NCI-H2107 treated with DMSO at 0.1 percent for 48 hours (cell line): ENCODE measurements at regions not wholly inside any gene's neighbourhood (a gene's known extent, or its start where the extent isn't known, plus 50 kb on each side); places are given as distances from the start of the nearest gene placed in this dataset.
"Not testable (repeated sequence)": the region's sequence is repeated elsewhere in the genome, so short reads cannot be mapped to it uniquely, and the experiment has no call there.

ENCODE experiments used
- DNase-seq: peaks from one replicate; lab custom pipeline; 2025; ENCODE audit not compliant: unreplicated experiment; lab: John Stamatoyannopoulos, UW

DNA sequence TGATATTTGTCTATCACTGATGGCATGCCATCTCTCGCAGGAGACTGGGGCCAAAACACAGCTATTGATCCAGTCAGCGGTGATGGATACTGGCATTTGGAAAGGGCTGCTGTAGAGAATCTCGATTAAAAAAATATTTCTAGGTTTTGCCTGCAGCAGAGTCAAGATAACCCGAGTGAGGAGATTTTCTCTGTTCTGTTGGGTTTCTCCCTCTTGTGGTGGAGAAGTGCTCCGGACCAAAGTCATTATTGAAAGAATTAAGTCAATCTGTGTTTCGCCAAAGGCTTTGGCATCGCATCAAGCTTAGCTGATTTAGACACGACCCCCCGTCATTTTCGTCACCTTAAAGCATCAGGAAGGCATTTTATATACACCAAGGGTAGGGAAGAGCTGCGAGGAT, 97.1 kb upstream of the IRX2 start:
- DNase-seq: no peak

DNA sequence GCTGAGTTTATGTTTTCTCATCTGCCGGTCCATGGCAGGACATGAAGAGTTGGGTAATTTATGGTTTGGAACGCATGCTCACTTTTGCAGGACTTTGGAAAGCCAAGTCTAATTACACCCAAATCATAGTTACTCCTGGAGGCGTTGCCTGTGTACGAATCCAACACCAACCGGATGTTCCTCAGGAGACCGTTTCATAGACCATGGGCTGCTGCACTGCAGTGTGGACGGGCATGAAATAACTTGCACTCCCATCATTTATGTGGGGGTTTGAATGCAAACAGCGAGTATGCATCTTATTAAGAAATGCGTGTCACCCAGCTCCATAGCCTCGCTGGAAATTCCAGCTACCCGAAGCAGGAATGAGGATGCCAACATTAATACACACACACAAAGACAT, 96.1 kb upstream of the IRX2 start:
- DNase-seq: no peak

DNA sequence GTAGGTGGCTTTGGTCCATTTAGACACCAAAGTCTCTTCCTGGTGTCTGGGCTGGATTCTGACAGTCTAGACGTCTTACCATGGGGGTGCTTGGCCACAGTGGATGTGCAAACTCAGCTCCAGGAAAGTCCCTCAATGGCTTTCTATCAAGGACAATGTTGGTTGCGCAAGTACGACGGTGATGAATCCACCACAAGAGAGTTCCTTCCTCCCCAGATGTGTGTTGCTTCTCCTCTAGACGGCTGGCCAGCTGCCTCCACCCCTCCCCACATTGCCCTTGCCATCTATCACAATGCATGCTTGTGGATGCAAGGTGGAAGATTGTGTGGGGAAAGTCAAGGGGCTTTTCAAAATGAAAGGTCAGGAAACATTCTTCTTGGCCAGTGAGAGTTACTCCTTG, 89.7 kb upstream of the IRX2 start:
- DNase-seq: no peak

DNA sequence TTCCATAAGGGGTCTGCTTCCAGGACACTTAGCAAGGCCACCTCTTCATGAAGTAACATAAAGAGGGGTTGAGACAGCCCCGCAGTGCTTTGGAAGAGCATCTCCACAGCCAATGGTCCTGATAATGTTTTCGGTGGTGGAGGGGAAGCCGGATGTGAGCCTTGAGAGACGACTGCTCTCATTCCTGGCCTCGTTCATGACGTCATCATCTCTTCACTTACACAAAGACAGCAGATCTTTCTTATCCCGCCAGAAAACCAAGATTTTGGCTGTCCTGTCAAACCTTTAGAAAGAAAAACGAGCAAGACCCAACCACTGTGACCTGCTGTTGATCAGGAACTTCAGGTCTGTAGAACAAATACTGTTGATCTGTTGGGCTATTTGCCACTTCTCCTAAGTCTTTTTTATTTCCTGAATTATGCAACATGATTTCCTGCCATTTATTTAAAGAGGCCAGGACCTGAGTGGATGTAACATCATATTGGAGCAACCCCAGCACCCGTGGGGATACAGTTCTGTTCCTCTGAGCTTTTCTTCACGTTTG, 89.0 kb upstream of the IRX2 start:
- no peak for DNase-seq

DNA sequence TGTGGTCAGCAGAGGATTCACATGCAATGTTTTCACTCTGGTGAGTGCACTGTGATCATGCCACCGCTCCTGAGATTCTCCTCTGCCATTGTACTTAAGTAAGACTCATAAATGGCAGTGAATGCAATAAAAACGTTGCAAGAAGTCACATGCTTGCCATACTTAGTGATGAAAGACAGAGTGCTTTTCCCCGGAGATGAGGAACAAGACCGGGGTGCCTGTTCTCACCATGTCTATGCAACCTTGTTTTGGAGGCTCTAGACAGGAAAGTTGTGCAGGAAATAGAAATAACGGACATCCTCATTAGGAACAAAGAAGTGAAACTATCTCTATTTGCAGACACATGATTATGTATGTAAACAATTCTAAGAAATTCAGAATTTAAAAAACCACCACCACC, 84.7 kb upstream of the IRX2 start:
- DNase-seq: no peak

DNA sequence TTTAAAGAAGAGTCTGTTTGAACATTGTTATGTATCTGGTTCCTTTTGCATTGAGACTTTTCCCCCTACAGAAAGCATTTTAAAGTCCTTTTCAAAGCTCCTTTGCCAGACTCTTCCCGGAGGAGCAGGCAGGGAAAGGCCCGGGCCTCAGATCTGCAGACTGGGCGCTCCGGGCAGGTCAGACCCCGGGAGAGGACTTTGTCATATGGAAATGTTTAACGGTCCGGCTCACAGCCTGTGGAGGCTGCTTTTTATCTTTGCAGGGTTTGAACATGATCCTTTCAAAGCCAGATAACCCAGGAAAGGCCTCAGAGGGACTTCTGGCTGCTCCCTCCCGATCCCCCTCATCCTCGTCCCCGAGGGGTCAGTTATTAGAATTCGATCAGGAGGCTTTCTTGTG, 82.1 kb upstream of the IRX2 start:
- no peak for DNase-seq

DNA sequence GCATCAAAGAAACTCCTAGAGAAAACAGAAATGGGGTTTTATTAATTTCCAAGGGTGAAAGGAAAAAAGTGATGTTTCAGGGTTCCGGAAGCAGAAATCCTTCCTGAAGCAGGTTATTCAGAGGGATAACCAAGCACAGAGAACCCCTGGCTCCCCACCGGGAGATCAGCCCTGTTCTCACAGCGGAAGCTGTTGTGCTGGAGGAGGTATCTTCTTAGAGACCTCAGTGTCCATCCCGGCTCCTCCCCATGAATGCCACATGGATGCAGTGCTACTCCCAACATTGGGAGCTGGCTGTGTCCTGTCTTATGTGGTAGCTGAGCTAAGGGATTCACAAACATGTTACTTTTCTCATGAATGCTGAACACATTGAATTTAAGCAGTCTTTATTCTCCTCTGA, 80.9 kb upstream of the IRX2 start:
- DNase-seq: no peak

DNA sequence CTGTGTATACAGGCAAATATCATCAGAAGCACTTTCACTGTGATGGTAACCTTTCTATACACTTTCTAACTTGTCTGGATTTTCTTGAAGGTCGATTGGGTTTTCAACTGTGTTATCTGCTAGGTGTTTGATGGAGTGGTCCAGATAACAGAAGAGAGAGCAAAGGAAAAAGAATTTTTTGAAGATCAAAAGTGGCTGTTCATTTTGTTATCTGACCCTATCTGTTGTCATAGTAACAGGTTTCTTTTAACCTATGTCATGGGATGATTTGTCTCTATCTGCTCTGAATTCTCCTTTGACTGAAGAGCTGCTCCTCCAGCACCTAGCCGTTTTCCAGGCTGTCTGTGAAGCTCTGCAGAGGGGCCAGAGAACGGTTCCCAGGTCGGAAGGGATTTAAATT, 77.8 kb upstream of the IRX2 start:
- no peak for DNase-seq

DNA sequence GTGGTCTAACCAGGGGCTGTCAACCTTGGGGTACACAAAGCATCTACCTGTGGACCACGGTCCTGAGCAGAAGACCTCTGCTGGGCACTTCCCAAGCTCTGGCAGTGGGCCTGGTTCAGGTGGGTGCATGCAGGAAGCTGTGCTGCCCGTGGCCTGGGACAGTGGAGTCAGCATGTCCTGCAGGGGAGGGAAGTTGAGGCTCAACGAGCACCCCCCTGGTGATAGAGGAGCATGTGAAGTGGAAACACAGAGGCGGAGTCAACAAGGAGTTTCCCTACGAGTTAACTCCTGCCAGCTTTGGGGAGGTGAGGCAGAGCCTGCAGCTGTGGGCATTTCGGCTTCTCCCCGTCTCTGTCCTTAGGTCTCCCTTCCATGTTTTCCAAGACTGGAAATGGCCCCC, 67.5 kb upstream of the IRX2 start:
- DNase-seq: no peak

DNA sequence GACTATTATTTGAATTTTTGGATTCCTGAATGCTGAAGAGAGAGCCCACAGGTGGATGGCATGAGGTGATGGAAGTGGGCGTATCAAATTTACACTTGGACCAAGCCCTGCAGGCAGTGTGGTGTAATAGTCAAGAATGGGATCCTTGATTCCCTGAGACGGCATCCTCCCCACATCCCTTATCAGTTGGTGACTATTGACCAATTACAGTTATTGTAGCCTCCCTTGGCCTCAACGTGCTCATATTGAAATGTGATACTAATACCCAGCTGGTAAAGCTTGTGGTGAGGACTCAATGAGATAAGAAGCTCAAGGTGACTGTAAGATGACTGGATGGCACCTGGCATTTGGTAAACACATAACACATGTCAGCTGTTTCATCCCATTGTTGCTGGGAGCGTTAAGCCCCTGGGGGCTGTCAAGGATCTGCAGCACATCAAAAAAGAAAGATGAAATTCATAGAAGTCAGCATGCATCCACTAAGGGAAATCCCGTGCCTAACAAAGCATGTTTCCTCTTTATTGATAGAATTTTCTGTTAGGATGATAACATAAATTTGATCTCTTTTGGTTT, 65.6 kb upstream of the IRX2 start:
- peak; percentile 94 for DNase-seq

DNA sequence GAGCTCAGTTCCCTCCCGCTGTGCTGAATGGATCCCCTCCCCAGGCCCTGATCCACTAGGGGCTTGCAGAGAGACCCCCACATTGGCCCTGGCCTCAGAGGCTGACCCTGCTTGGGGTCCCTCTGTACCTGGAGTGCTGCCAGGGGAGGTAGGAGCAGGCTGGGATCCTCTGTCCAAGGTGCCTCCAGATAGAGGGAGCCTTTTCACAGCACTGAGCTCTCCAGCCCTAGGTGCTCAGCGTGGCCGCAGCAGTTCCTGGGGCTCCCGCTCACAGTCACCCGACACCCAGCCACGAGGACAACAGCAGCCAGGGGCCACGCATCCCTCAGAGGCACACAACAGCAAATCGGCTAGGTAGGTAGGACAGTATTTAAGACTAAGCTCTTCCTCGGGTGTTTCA, 62.2 kb upstream of the IRX2 start:
- peak; percentile 35 for DNase-seq

DNA sequence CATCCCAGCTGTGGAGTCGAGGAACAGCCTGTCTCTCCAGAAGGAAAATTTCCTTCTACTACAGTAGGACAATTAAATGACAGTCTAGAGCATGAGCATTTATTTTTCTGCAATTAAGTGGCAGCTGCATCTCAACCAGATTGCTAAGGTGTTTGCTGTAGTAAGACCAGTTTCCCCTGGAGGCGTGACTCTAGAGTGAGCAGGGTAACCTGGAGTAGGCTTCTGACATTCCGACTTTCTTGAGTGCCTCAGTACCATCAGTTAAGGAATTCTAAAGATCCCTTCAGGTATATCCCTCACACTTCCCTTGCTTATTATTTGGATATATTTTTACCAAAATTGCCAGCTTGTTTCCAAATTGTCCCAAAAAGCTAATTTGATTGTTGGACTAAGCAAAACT, 59.2 kb upstream of the IRX2 start:
- DNase-seq: no peak

DNA sequence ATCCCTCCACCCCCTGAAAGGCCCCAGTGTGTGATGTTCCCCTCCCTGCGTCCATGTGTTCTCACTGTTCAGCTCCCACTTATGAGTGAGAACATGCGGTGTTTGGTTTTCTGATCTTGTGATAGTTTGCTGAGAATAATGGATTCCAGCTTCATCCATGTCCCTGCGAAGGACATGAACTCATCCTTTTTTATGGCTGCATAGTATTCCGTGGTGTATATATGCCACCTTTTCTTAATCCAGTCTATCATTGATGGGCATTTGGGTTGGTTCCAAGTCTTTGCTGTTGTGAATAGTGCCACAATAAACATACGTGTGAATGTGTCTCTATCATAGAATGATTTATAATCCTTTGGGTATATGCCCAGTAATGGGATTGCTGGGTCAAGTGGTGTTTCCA, 55.8 kb upstream of the IRX2 start:
- not testable (repeated sequence) for DNase-seq

DNA sequence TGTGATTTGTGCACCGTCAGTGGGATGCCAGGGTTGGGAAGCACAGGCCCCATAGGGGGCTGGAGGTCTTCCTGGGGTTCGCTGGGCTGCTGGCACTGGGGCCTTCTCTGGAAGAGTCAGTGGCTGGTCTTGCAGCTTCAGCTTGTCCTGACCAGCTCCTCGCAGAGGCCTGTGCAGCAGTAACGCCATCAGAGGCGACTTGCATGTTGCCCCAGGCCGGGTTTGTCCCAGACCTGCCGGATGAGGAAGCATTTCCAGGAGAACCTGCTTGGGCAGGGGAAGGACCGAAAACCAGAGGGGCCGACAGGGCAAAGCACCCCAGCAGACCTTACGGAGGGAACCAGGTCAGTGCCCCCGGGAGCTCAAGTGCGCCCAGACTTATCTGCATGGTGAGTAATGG, 54.7 kb upstream of the IRX2 start:
- no peak for DNase-seq

DNA sequence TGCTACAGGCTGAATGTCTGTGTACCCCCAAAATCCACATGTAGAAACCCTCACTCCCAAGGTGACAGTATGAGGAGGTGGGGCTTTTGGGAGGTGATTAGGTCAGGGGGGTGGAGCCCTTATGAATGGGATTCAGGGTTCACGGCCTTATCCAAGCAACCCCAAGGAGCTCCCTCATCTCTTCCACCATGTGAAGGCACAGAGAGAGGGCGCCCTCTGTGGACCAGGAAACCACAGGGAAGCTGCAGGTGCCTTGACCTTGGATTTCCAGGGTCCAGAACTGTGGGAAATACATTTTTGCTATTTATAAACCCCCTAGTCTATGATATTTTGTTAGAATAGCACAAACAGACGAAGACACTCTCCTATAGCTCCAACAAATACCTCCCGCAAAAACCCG, 53.6 kb upstream of the IRX2 start:
- no peak for DNase-seq

DNA sequence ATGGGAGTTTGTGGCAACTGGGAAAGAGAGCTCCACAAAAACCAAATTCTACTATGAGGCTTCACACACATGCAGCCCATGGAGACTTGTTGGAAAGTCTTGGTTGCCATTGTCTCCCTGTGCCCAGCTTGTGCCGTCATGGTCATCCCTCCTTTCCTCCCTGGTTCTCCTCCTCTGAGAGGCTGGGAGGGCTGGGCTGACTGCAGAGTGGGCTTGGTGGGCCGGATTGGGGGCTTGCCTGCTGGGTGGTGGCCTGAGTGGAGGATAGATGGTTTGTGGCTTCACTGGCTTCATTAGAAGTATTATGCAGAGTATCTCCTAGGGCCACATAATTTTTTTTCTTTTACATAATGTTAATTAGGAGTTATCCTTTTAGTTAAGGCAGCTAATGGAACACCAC, 52.3 kb upstream of the IRX2 start:
- DNase-seq: no peak

DNA sequence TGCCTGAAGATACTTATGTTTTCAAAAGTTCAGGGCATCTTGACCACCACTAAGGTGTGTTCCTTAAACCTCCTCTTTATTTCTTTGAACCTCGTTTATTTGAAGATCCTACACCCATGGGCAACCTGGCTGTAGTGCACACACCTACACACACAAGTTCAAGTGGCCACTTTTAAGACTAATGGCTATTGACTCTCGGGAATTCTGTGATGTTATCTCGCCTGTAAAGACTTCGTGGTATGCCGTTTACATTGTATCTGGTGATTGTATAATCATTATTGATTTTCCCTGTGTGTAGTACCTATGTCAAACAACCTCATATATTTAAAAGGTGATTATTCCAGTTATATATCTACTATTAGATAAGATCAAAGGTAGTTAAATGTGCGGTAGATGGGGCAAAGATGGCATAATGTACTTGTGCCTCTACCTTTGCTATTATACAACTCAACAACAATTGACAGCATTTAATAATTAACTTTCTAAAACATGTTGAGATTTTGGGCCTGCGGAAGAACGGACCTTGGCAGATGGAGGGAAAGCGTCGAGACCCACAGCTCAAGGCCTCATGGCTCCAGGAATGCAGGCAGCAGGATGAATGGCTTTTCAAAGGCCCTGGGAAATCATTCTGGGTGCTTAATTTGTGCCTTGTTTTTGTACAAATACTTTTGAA, 51.4 kb upstream of the IRX2 start:
- DNase-seq: no peak

DNA sequence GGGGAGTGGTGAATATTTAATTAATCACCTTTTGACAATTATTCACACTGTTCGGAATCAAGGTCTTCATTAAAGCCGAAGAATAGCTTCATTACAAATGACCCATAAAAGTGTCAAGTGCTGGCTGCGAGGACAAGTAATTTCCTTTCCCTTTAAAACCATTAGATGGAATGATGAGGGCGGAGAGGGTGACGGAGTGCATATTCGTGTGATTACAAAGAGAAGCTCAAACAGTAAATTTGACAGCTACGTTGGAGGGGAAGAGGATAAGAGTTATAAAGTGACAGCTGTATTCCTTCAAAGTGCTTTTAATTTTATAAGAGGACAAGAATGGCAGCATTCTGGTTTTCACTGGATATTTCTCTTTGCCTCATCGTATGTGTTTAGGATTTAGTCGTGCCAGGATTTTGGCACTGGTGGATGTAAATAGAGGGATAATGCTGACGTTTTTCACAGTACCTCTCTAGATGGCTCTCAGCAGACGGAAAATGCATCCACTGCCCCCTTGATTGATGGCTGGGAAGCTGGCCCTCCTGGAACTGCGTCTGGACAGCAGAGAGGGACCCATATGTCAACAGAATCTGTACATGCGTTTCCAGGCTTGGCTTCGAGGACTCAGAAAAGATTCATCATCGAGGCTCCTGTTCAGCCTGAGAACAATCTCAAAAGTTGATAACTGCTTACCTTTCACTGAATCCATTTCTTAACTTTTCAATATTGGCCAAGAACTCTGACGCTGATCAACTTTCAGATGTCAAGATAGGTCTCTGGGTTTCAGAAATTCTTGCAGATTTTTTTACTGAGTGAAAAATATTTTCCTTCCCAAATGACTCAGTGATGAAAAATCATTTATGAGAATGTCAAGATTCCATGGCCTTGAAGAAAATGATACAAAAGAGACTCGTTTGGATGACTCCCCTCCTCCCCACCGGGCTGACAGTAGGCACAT, 50.4 kb upstream of the IRX2 start:
- DNase-seq: no peak
